ENCODE measurements at regions not wholly inside any gene's neighbourhood (a gene's known extent, or its start where the extent isn't known, plus 50 kb on each side); places are given as distances from the start of the nearest gene placed in this dataset.

DNA sequence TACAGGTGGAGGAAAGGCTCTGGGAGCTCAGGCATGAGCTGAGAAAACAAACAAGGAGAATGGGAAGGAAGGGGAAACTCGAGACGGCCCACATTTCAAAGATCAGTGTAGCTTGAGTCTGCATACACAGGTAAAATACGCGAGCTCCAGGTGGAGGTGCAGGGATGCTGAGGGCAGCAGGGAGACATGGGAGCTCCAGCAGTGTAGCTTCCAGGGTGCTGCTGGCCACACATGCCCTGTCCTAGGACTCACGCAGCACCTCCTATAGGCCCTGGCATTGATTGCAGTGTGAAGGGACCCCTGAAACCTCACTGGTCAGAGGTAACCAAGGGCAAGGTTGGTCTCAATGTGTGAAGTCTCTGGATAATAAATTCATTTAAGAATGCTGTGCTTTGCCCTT, 362.8 kb upstream of the HS6ST1 start:
- Histone ChIP-seq H3K27ac (no peak overlapping the region), H3K9me3 (ENCODE audit: insufficient read depth, low read depth) (no peaks in the 10 kb centered on the region; the same call in 1 of the 2 replicates), H2AFZ (no peak overlapping the region), H3K4me1 (replicated peaks; ENCODE audit: insufficient read depth) (no peaks in the 10 kb centered on the region), H4K20me1 (ENCODE audit: insufficient read depth) (no peaks in the 10 kb centered on the region), H3K79me2 (ENCODE audit: low read depth) (no peaks in the 10 kb centered on the region), H3K36me3 (ENCODE audit: low read depth) (no peaks in the 10 kb centered on the region), H3K4me2 (no peak overlapping the region), H3F3A (ENCODE audit: insufficient read depth, low read depth) (no peaks in the 10 kb centered on the region), H3K9me2 (ENCODE audit: insufficient read depth) (no peaks in the 10 kb centered on the region), H3K27me3 (ENCODE audit: insufficient read depth, low read depth) (no peaks in the 10 kb centered on the region), H3K4me3 (no peak overlapping the region)
- DNase-seq = no peak
- POLR2A ChIA-PET (ENCODE audit: unreplicated experiment) = no interaction called here
- intact Hi-C loops (cut with micrococcal nuclease; ENCODE audit: unreplicated experiment) = no loop called here
- no TSS peak for BruUV-seq (replicated peaks)
- no peak for TF ChIP-seq EZH2 (IDR thresholded peaks at IDR 0.05; ENCODE audit: low read depth)
- TF ChIP-seq, protein P1, sequence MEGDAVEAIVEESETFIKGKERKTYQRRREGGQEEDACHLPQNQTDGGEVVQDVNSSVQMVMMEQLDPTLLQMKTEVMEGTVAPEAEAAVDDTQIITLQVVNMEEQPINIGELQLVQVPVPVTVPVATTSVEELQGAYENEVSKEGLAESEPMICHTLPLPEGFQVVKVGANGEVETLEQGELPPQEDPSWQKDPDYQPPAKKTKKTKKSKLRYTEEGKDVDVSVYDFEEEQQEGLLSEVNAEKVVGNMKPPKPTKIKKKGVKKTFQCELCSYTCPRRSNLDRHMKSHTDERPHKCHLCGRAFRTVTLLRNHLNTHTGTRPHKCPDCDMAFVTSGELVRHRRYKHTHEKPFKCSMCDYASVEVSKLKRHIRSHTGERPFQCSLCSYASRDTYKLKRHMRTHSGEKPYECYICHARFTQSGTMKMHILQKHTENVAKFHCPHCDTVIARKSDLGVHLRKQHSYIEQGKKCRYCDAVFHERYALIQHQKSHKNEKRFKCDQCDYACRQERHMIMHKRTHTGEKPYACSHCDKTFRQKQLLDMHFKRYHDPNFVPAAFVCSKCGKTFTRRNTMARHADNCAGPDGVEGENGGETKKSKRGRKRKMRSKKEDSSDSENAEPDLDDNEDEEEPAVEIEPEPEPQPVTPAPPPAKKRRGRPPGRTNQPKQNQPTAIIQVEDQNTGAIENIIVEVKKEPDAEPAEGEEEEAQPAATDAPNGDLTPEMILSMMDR (conservative IDR thresholded peaks at IDR 0.05) = no peak; the same call in 1 of the 2 replicates
- CTCF ChIA-PET = no interaction called here

DNA sequence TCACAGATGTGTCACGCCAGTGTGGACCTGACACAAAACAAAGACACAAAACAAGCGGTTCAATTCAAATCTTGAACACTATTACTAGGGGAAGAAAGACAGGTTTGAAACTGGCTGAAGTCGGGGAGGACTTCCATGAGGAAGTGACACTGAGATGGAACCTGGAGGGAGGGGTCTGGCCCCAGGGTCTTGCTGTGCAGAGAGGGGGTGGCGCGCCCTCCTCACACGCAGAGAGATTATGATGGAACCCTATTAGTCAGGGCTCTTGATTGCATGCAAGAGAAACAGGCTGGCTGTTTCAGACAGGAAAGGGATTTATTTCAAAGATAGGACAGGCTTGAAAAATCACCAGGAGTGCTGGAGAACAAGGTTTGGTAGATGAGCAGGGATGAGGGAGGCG, 363.6 kb upstream of the HS6ST1 start:
- H3K4me2 ChIP-seq = no peak overlapping the region
- H3K36me3 ChIP-seq (ENCODE audit: low read depth) = no peaks in the 10 kb centered on the region
- BruUV-seq (replicated peaks) = no TSS peak
- H3K9me3 ChIP-seq (ENCODE audit: insufficient read depth, low read depth) = no peaks in the 10 kb centered on the region; the same call in 1 of the 2 replicates
- no peaks in the 10 kb centered on the region for H3K27me3 ChIP-seq (ENCODE audit: insufficient read depth, low read depth)
- H3K4me3 ChIP-seq = no peak overlapping the region
- no peak overlapping the region for H2AFZ ChIP-seq
- TF ChIP-seq, protein P1 (conservative IDR thresholded peaks at IDR 0.05) = no peak
- no peak for TF ChIP-seq EZH2 (IDR thresholded peaks at IDR 0.05; ENCODE audit: low read depth)
- H4K20me1 ChIP-seq (ENCODE audit: insufficient read depth) = no peaks in the 10 kb centered on the region
- no peaks in the 10 kb centered on the region for H3K9me2 ChIP-seq (ENCODE audit: insufficient read depth)
- POLR2A ChIA-PET (ENCODE audit: unreplicated experiment) = no interaction called here
- no peaks in the 10 kb centered on the region for H3K79me2 ChIP-seq (ENCODE audit: low read depth)
- no peaks in the 10 kb centered on the region for H3K4me1 ChIP-seq (replicated peaks; ENCODE audit: insufficient read depth)
- no peaks in the 10 kb centered on the region for H3F3A ChIP-seq (ENCODE audit: insufficient read depth, low read depth)
- intact Hi-C loops (cut with micrococcal nuclease; ENCODE audit: unreplicated experiment) = no loop called here
- CTCF ChIA-PET = no interaction called here
- H3K27ac ChIP-seq = no peak overlapping the region
- no peak for DNase-seq

DNA sequence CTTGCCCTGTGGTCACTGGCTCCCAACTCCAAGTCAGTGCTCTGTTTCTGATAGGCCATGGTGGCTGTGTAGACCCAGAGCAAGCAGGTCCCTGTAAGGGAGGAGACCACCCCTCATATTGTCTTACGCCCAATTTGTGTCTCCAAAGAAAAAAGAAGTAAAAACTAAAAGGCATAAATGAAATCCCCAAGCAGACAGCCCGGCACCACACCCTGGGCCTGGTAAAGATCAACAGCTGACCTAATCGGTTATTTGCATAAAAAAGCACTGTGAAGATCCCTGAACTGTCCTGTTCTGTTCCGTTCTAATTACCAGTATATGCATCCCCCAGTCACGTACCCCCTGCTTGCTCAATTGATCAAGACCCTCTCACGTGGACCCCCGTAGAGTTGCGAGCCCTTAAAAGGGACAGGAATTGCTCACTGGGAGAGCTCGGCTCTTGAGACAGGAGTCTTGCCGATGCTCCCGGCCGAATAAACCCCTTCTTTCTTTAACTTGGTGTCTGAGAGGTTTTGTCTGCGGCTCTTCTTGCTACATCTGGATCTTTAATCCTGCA, 364.1 kb upstream of the HS6ST1 start:
- no peaks in the 10 kb centered on the region for H3F3A ChIP-seq (ENCODE audit: insufficient read depth, low read depth)
- H3K27me3 ChIP-seq (ENCODE audit: insufficient read depth, low read depth) = no peaks in the 10 kb centered on the region
- H3K79me2 ChIP-seq (ENCODE audit: low read depth) = no peaks in the 10 kb centered on the region
- no peak overlapping the region for H2AFZ ChIP-seq
- no peak overlapping the region for H3K4me3 ChIP-seq
- H3K36me3 ChIP-seq (ENCODE audit: low read depth) = no peaks in the 10 kb centered on the region
- POLR2A ChIA-PET (ENCODE audit: unreplicated experiment) = no interaction called here
- no peak overlapping the region for H3K4me2 ChIP-seq
- no peaks in the 10 kb centered on the region; the same call in 1 of the 2 replicates for H3K9me3 ChIP-seq (ENCODE audit: insufficient read depth, low read depth)
- no peaks in the 10 kb centered on the region for H3K4me1 ChIP-seq (replicated peaks; ENCODE audit: insufficient read depth)
- BruUV-seq (replicated peaks) = no TSS peak
- CTCF ChIA-PET = no interaction called here
- H3K27ac ChIP-seq = no peak overlapping the region
- no peak for DNase-seq
- TF ChIP-seq, protein P1 (conservative IDR thresholded peaks at IDR 0.05) = no peak
- no peak for TF ChIP-seq EZH2 (IDR thresholded peaks at IDR 0.05; ENCODE audit: low read depth)
- intact Hi-C loops (cut with micrococcal nuclease; ENCODE audit: unreplicated experiment) = no loop called here
- H4K20me1 ChIP-seq (ENCODE audit: insufficient read depth) = no peaks in the 10 kb centered on the region
- no peaks in the 10 kb centered on the region for H3K9me2 ChIP-seq (ENCODE audit: insufficient read depth)
